K562 (cell line): ENCODE measurements at regions not wholly inside any gene's neighbourhood (a gene's known extent, or its start where the extent isn't known, plus 50 kb on each side); places are given as distances from the start of the nearest gene placed in this dataset.

Source experiments
- ATAC-seq: fragments of 200-7000 bp; cut with Tn5 transposase; 3 replicates; pipeline ENCODE4 v1.9.1; 2020; ENCODE audit warnings: moderate library complexity
- BruUV-seq: library from RNA; stranded (reverse); fragments of 400-500 nt; replicated peaks from 2 replicates; lab custom pipeline; 2021; lab: Mats Ljungman, UMichigan
- CTCF ChIA-PET: fragments of 300-600 bp; formaldehyde crosslinking; extraction: SDS; loops from one replicate; lab custom pipeline; 2021; ENCODE audit warnings: low intra/inter-chr PET ratio; lab: Yijun Ruan, JAX
- POLR2A ChIA-PET: fragments of 300-600, 350-650 bp; sonication (Branson Sonifier 250); formaldehyde crosslinking; extraction: SDS; loops from one replicate; lab custom pipeline; 2021; ENCODE audit warnings: antibody characterized with exemption, inconsistent platforms; lab: Yijun Ruan, JAX
- DNase-seq, 4 experiments: peaks; one replicate each; pipeline versions ENCODE4 v3.0.0 to v3.0.0-alpha.2; 2011 to 2018; ENCODE audit warnings: low spot score in 3 of 4, mixed read lengths in 3 of 4; ENCODE audit errors: extremely low read depth in 1 of 4
- FAIRE-seq: peaks from 2 replicates; lab custom pipeline; 2011; peaks lifted over from hg19 to GRCh38; lab: Jason Lieb, UNC
- H2AFZ ChIP-seq: 2 replicates; pipeline ENCODE4 v1.6.0; 2011; ENCODE audit warnings: low read depth, low read length, control low read depth, inconsistent platforms
- H3K27ac ChIP-seq: fragments of 200-600 bp; 3 replicates; pipeline ENCODE4 v1.8.0; 2011; ENCODE audit warnings: low read depth, mild to moderate bottlenecking, control low read depth, inconsistent platforms, low read length, moderate library complexity, mixed read lengths; ENCODE audit errors: extremely low read depth
- H3K27me3 ChIP-seq, 2 experiments: fragments of 300-600 bp in 1 of 2; 2 replicates in 1 of 2; 3 replicates in 1 of 2; pipeline versions ENCODE4 v1.6.0 to v1.8.0; 2011; ENCODE audit warnings: inconsistent platforms in 2 of 2, low read length in 2 of 2, mild to moderate bottlenecking in 1 of 2, mixed read lengths in 1 of 2, moderate library complexity in 1 of 2; ENCODE audit not compliant: control insufficient read depth in 2 of 2, insufficient read depth in 2 of 2
- H3K36me3 ChIP-seq: fragments of 300-600 bp; 3 replicates; pipeline ENCODE4 v1.8.0; 2011; ENCODE audit warnings: mild to moderate bottlenecking, low read length, inconsistent platforms; ENCODE audit not compliant: control insufficient read depth, insufficient read depth
- H3K4me1 ChIP-seq, 2 experiments: fragments of 200-600 bp in 1 of 2; replicated peaks in 1 of 2; 2 replicates in 1 of 2; 3 replicates in 1 of 2; pipeline versions ENCODE4 v1.5.1 to v1.8.0; 2011; ENCODE audit warnings: inconsistent platforms in 2 of 2, low read length in 2 of 2, mild to moderate bottlenecking in 1 of 2, mixed read lengths in 1 of 2, moderate library complexity in 1 of 2; ENCODE audit not compliant: control insufficient read depth in 2 of 2, insufficient read depth in 2 of 2
- H3K4me2 ChIP-seq: 2 replicates; pipeline ENCODE4 v1.6.1; 2011; ENCODE audit warnings: low read length, control low read depth, inconsistent platforms, mixed read lengths; ENCODE audit not compliant: insufficient read depth
- H3K4me3 ChIP-seq: fragments of 200-600 bp; sonication (generic), shearing (Covaris generic); 2 replicates; pipeline ENCODE4 v1.5.1; 2016; ENCODE audit warnings: control low read depth, inconsistent platforms
- H3K79me2 ChIP-seq: fragments of 200-600 bp; 3 replicates; pipeline ENCODE4 v1.8.0; 2011; ENCODE audit warnings: low read length, inconsistent platforms; ENCODE audit not compliant: control insufficient read depth, insufficient read depth
- H3K9ac ChIP-seq, 2 experiments: 2 replicates each; pipeline versions ENCODE4 v1.6.0 to v1.6.1; 2011; ENCODE audit warnings: low read depth in 2 of 2, low read length in 2 of 2, control low read depth in 1 of 2, inconsistent platforms in 1 of 2, mild to moderate bottlenecking in 1 of 2, mixed read lengths in 1 of 2; ENCODE audit not compliant: insufficient read depth in 1 of 2
- H3K9me1 ChIP-seq: one replicate; pipeline ENCODE4 v1.6.0; 2011; ENCODE audit warnings: inconsistent platforms, mild to moderate bottlenecking, low read length, moderate library complexity; ENCODE audit not compliant: control insufficient read depth, insufficient read depth
- H3K9me3 ChIP-seq: replicated peaks from 2 replicates; pipeline ENCODE4 v1.5.1; 2011; ENCODE audit warnings: low read depth, low read length, inconsistent platforms; ENCODE audit not compliant: control insufficient read depth, insufficient read depth
- H4K20me1 ChIP-seq: replicated peaks from 2 replicates; pipeline ENCODE4 v1.6.1; 2011; ENCODE audit warnings: low read length, inconsistent platforms, mixed read lengths; ENCODE audit not compliant: control insufficient read depth, insufficient read depth
- DNMT1 ChIP-seq: fragments of 450-650 bp; IDR thresholded peaks from 2 replicates; pipeline ENCODE4 v1.6.1; 2016; ENCODE audit warnings: antibody characterized with exemption, mild to moderate bottlenecking
- DPF2 ChIP-seq: fragments of 450-650 bp; IDR thresholded peaks from 2 replicates; pipeline ENCODE4 v1.6.1; 2016
- ETV6 ChIP-seq, 3 experiments: fragments of 150-350 bp in 1 of 3; sonication (generic) in 1 of 3; formaldehyde crosslinking in 1 of 3; IDR thresholded peaks; 2 replicates each; pipeline versions ENCODE4 v1.6.1 to v1.8.0; 2014 to 2022; ENCODE audit warnings: borderline replicate concordance in 2 of 3, low read depth in 2 of 3, antibody characterized with exemption in 1 of 3, low read length in 1 of 3, mild to moderate bottlenecking in 1 of 3, missing genetic modification reagents in 1 of 3
- GTF2F1 ChIP-seq: IDR thresholded peaks from 2 replicates; pipeline ENCODE4 v1.6.1; 2011; ENCODE audit warnings: low read depth, low read length, improper control_type of control experiment
- HMGXB4 ChIP-seq: sonication (generic); formaldehyde crosslinking; IDR thresholded peaks from 2 replicates; pipeline ENCODE4 v1.8.1; 2023; ENCODE audit warnings: mild to moderate bottlenecking, missing genetic modification reagents
- MCM3 ChIP-seq: fragments of 450-650 bp; IDR thresholded peaks from 2 replicates; pipeline ENCODE4 v1.6.1; 2016
- MECOM ChIP-seq: fragments of 250-450 bp; sonication (Bioruptor Pico); IDR thresholded peaks from 2 replicates; pipeline ENCODE4 v1.8.0; 2022; ENCODE audit warnings: inconsistent platforms
- ZBTB11 ChIP-seq, 3 experiments: fragments of 200-800 bp in 1 of 3; fragments of 250-450 bp in 1 of 3; fragments of 450-650 bp in 1 of 3; sonication (Bioruptor Pico) in 1 of 3; sonication (Bioruptor generic) in 1 of 3; formaldehyde crosslinking in 1 of 3; IDR thresholded peaks; 2 replicates each; pipeline versions ENCODE4 v1.6.1 to v1.8.0; 2016 to 2022; ENCODE audit warnings: mild to moderate bottlenecking in 2 of 3, missing genetic modification characterization in 2 of 3, missing compliant biosample characterization in 1 of 3, moderate library complexity in 1 of 3
- WGBS: fragments of 100-300 bp; shearing (Covaris generic); methylation state at CpG from one replicate; pipeline ENCODE4 v1.1.6; 2016; ENCODE audit warnings: low coverage, mixed read lengths; ENCODE audit not compliant: insufficient coverage; ENCODE audit errors: missing lambda C conversion rate; 5-methylcytosine and 5-hydroxymethylcytosine counted together
- in situ Hi-C: fragments of 300-500 bp; cut with MboI; formaldehyde crosslinking; loops from 4 replicates; pipeline ENCODE4 v1.15.0; 2018; ENCODE audit warnings: inconsistent platforms, mixed read lengths
- intact Hi-C: fragments of 100-400 bp; cut with micrococcal nuclease; formaldehyde crosslinking; loops from 2 replicates; pipeline ENCODE4 v1.14.2; 2022

GRCh38 chr20:54763366-54763765 lies 288.0 kb downstream of the DOK5 start:
- H3K9me1 ChIP-seq = no peaks in the 10 kb centered on the region
- FAIRE-seq (no peak), DNase-seq (no peak), ATAC-seq (no peak)
- H3K9me3 ChIP-seq = no peaks in the 10 kb centered on the region
- no peaks in the 10 kb centered on the region for H3K79me2 ChIP-seq
- ChIA-PET CTCF (no interaction called here), POLR2A (no interaction called here)
- no peaks in the 10 kb centered on the region for H3K36me3 ChIP-seq
- no peak overlapping the region for H3K4me2 ChIP-seq
- H3K27me3 ChIP-seq = no peaks in the 10 kb centered on the region
- H3K27ac ChIP-seq = no peak overlapping the region
- no peak overlapping the region for H3K4me3 ChIP-seq
- intact Hi-C loops = no loop called here
- TF ChIP-seq DNMT1 (no peak), ZBTB11 (CRISPR knock-in tag; IDR thresholded peaks at IDR 0.05) (peak in 1 of 3 experiments; percentile 74; a peak in 1 of 6 replicates), MCM3 (no peak), GTF2F1 (no peak), DPF2 (no peak), ETV6 (IDR thresholded peaks at IDR 0.05; ENCODE audit: borderline replicate concordance in 1 of 2, low read depth in 2 of 2, low read length in 1 of 2) (no peak), ETV6 (CRISPR knock-in tag; IDR thresholded peaks at IDR 0.05; ENCODE audit: borderline replicate concordance) (no peak), MECOM (CRISPR knock-in tag) (no peak), HMGXB4 (CRISPR knock-in tag) (no peak)
- BruUV-seq = no TSS peak
- H4K20me1 ChIP-seq = no peaks in the 10 kb centered on the region
- no peaks in the 10 kb centered on the region for H3K4me1 ChIP-seq
- WGBS = 0% methylated on average over 1 of the region's 1 CpG
- no peak overlapping the region for H3K9ac ChIP-seq
- in situ Hi-C loops = no loop called here
- no peak overlapping the region for H2AFZ ChIP-seq
